ENCODE measurements at regions not wholly inside any gene's neighbourhood (a gene's known extent, or its start where the extent isn't known, plus 50 kb on each side); places are given as distances from the start of the nearest gene placed in this dataset.
A peak's percentile ranks its signal among the peaks of the same experiment; 100 is the strongest.

DNA sequence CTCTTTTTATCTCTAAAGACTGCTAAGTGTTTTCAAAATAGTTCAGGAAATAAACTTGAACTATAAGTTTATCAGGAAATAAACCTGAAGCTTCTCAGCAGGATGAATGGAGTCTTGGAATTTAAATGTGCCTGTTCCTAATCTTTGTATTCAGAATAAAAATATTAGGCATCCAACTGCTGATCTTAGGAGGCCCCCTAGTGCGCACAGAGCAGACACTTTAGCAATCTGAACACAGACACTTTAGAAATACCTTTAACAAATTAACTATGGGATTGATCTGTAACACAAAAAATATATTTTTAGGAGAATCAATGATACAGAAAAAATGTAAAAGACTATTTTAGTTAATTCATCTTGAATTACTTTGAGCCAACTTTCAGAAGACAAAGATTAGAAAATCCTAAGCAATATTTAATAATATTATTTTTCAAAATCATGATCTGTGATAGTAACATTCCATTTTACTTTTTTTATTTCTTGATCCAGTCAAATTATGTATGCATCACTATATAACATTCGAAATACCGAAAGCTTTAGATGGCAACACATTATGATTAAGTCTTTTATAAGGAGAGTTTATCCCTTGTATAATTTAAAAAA, 80.9 kb downstream of the SLC41A2 start:
- H3K9ac ChIP-seq (ENCODE audit: low read length), result no peak overlapping the region
- no peak overlapping the region for H3K27ac ChIP-seq (ENCODE audit: low read depth, low read length, poor library complexity, severe bottlenecking)
- no peak overlapping the region for H2AFZ ChIP-seq (ENCODE audit: low read length)
- H3K79me2 ChIP-seq (ENCODE audit: insufficient read depth, low read length), result no peaks in the 10 kb centered on the region
- no peaks in the 10 kb centered on the region for H3K27me3 ChIP-seq (ENCODE audit: insufficient read depth, low read length)
- H4K20me1 ChIP-seq (ENCODE audit: insufficient read depth, low read length), result no peaks in the 10 kb centered on the region
- H3K4me1 ChIP-seq (ENCODE audit: insufficient read depth, low read length, severe bottlenecking), result no peaks in the 10 kb centered on the region
- no peak overlapping the region for H3K4me2 ChIP-seq (ENCODE audit: low read length)
- no peaks in the 10 kb centered on the region for H3F3A ChIP-seq (ENCODE audit: insufficient read depth, low read length)
- no peak overlapping the region for H3K4me3 ChIP-seq (ENCODE audit: low read depth, low read length, poor library complexity, severe bottlenecking)
- no peaks in the 10 kb centered on the region for H3K36me3 ChIP-seq (ENCODE audit: insufficient read depth, low read length)
- no peak for TF ChIP-seq EZH2 (IDR thresholded peaks at IDR 0.05; ENCODE audit: borderline replicate concordance, low read length)
- TF ChIP-seq, protein P1, sequence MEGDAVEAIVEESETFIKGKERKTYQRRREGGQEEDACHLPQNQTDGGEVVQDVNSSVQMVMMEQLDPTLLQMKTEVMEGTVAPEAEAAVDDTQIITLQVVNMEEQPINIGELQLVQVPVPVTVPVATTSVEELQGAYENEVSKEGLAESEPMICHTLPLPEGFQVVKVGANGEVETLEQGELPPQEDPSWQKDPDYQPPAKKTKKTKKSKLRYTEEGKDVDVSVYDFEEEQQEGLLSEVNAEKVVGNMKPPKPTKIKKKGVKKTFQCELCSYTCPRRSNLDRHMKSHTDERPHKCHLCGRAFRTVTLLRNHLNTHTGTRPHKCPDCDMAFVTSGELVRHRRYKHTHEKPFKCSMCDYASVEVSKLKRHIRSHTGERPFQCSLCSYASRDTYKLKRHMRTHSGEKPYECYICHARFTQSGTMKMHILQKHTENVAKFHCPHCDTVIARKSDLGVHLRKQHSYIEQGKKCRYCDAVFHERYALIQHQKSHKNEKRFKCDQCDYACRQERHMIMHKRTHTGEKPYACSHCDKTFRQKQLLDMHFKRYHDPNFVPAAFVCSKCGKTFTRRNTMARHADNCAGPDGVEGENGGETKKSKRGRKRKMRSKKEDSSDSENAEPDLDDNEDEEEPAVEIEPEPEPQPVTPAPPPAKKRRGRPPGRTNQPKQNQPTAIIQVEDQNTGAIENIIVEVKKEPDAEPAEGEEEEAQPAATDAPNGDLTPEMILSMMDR (IDR thresholded peaks at IDR 0.05; ENCODE audit: low read length), result peak; percentile 52; the same call in 1 of the 2 replicates
- H3K9me2 ChIP-seq (ENCODE audit: low read depth, low read length), result no peaks in the 10 kb centered on the region
- no peaks in the 10 kb centered on the region for H3K9me3 ChIP-seq (ENCODE audit: low read length)

DNA sequence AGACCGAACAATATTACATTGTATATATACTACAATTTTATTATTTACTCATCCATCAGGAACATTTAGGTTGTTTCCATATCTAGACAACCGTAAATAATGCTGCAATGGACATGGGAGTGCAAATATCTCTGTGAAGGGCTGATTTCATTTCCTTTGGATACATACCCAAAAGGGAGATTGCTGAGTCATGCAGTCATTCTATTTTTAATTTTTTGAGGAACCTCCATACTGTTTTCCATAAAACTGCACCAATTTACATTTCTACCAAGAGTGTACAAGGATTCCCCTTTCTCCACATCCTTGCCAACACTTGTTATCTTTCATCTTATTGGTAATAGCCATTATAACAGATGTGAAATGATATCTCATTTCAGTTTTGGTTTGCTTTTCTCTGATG, 84.7 kb downstream of the SLC41A2 start:
- H3F3A ChIP-seq (ENCODE audit: insufficient read depth, low read length), result no peaks in the 10 kb centered on the region
- H3K9ac ChIP-seq (ENCODE audit: low read length), result no peak overlapping the region
- no peaks in the 10 kb centered on the region for H3K79me2 ChIP-seq (ENCODE audit: insufficient read depth, low read length)
- H2AFZ ChIP-seq (ENCODE audit: low read length), result no peak overlapping the region
- H3K36me3 ChIP-seq (ENCODE audit: insufficient read depth, low read length), result no peaks in the 10 kb centered on the region
- no peaks in the 10 kb centered on the region for H3K27me3 ChIP-seq (ENCODE audit: insufficient read depth, low read length)
- no peak overlapping the region for H3K4me2 ChIP-seq (ENCODE audit: low read length)
- H3K9me2 ChIP-seq (ENCODE audit: low read depth, low read length), result no peaks in the 10 kb centered on the region
- H3K4me3 ChIP-seq (ENCODE audit: low read depth, low read length, poor library complexity, severe bottlenecking), result no peak overlapping the region
- TF ChIP-seq, protein P1 (IDR thresholded peaks at IDR 0.05; ENCODE audit: low read length), result no peak
- TF ChIP-seq EZH2 (IDR thresholded peaks at IDR 0.05; ENCODE audit: borderline replicate concordance, low read length), result no peak
- H3K4me1 ChIP-seq (ENCODE audit: insufficient read depth, low read length, severe bottlenecking), result no peaks in the 10 kb centered on the region
- H4K20me1 ChIP-seq (ENCODE audit: insufficient read depth, low read length), result no peaks in the 10 kb centered on the region
- H3K27ac ChIP-seq (ENCODE audit: low read depth, low read length, poor library complexity, severe bottlenecking), result no peak overlapping the region
- no peaks in the 10 kb centered on the region for H3K9me3 ChIP-seq (ENCODE audit: low read length)

- H3K4me1 ChIP-seq (ENCODE audit: insufficient read depth, low read length, severe bottlenecking), result no peaks in the 10 kb centered on the region
- no peak overlapping the region for H3K9ac ChIP-seq (ENCODE audit: low read length)
- H3K9me2 ChIP-seq (ENCODE audit: low read depth, low read length), result no peaks in the 10 kb centered on the region
- H3F3A ChIP-seq (ENCODE audit: insufficient read depth, low read length), result no peaks in the 10 kb centered on the region
- H3K36me3 ChIP-seq (ENCODE audit: insufficient read depth, low read length), result no peaks in the 10 kb centered on the region
- H3K27me3 ChIP-seq (ENCODE audit: insufficient read depth, low read length), result no peaks in the 10 kb centered on the region
- H4K20me1 ChIP-seq (ENCODE audit: insufficient read depth, low read length), result no peaks in the 10 kb centered on the region
- no peak overlapping the region for H2AFZ ChIP-seq (ENCODE audit: low read length)
- H3K27ac ChIP-seq (ENCODE audit: low read depth, low read length, poor library complexity, severe bottlenecking), result no peak overlapping the region
- H3K79me2 ChIP-seq (ENCODE audit: insufficient read depth, low read length), result no peaks in the 10 kb centered on the region
- TF ChIP-seq EZH2 (IDR thresholded peaks at IDR 0.05; ENCODE audit: borderline replicate concordance, low read length), result no peak
- TF ChIP-seq, protein P1 (IDR thresholded peaks at IDR 0.05; ENCODE audit: low read length), result no peak
- no peak overlapping the region for H3K4me2 ChIP-seq (ENCODE audit: low read length)
- H3K9me3 ChIP-seq (ENCODE audit: low read length), result no peaks in the 10 kb centered on the region
- no peak overlapping the region for H3K4me3 ChIP-seq (ENCODE audit: low read depth, low read length, poor library complexity, severe bottlenecking)
These were observed 87.3 kb downstream of the SLC41A2 start for GRCh38 chr12:104870797-104871196.

Data from OCI-LY1 (cell line).